GM12865 (cell line): ENCODE measurements at regions not wholly inside any gene's neighbourhood (a gene's known extent, or its start where the extent isn't known, plus 50 kb on each side); places are given as distances from the start of the nearest gene placed in this dataset.

ENCODE experiments used
- DNase-seq: peaks from one replicate; pipeline ENCODE4 v3.0.0; 2010; ENCODE audit warnings: low read depth
- H3K4me3 ChIP-seq: 2 replicates; pipeline ENCODE4 v1.5.1; 2011; ENCODE audit warnings: mild to moderate bottlenecking, low read depth, low read length, control low read depth
- TF ChIP-seq, protein P1 (sequence below): IDR thresholded peaks from 2 replicates; pipeline ENCODE4 v1.5.1; 2011; ENCODE audit warnings: low read length, control low read depth, low read depth, inconsistent platforms; ENCODE audit not compliant: insufficient read depth; ENCODE audit errors: missing control alignments

DNA sequence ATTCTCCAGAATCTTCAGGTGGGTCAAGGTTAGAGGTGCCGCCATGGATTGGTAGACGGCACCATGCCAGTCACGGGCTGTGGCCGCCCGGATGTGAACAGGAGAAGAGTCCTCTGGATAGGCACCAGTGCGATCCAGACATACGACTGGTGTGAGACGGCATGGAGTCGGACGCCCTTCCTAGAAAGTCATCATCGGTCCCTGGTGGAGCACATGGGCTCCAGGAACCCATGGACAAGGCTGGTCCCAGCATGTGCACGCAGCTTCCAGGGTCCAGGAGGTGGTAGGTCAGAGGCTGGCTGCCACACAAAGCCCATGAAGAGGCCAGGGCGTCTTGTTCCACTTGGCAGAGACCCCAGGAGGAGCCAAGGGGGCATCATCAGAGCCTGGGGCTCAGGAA lies 276.1 kb upstream of the LRRC3B start:
- H3K4me3 ChIP-seq, result no peak overlapping the region
- no peak for DNase-seq
- TF ChIP-seq, protein P1, sequence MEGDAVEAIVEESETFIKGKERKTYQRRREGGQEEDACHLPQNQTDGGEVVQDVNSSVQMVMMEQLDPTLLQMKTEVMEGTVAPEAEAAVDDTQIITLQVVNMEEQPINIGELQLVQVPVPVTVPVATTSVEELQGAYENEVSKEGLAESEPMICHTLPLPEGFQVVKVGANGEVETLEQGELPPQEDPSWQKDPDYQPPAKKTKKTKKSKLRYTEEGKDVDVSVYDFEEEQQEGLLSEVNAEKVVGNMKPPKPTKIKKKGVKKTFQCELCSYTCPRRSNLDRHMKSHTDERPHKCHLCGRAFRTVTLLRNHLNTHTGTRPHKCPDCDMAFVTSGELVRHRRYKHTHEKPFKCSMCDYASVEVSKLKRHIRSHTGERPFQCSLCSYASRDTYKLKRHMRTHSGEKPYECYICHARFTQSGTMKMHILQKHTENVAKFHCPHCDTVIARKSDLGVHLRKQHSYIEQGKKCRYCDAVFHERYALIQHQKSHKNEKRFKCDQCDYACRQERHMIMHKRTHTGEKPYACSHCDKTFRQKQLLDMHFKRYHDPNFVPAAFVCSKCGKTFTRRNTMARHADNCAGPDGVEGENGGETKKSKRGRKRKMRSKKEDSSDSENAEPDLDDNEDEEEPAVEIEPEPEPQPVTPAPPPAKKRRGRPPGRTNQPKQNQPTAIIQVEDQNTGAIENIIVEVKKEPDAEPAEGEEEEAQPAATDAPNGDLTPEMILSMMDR, result no peak

DNA sequence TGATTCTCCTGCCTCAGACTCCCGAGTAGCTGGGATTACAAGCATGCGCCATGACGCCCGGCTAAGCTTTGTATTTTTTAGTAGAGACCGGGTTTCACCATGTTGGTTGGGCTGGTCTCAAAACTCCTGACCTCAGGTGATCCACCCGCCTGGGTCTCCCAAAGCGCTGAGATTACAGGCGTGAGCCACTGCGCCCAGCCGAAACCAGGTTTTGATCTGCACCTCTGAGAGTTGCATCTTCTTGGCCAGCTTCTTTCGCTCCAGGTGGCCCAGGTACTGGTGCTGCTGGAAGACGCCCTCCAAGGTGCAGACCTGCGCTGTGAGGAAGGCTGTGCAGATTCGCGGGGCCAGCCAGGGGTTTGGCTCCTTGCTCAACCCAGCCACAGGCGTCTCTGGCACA lies 275.4 kb upstream of the LRRC3B start:
- TF ChIP-seq, protein P1, result no peak
- no peak for DNase-seq
- no peak overlapping the region for H3K4me3 ChIP-seq

DNA sequence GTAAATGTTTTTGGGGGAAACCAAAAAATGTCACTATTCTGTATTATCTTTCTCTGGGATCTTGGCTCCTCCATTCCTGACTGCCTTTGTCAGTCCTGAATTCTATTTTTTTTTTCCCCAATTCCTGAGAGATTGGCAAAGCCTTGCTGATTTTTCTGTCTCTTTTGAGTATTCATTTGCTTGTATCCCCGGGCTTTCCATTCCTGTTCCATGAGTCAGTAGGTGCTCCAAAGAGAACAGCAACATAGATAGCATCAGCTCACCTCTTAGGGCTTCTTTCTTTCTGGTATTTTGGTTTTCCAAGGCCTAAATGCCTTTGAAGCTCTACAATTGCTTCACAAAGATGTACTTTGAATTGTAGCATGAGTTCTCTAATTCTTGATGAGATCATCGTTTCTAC lies 271.7 kb upstream of the LRRC3B start:
- DNase-seq, result no peak
- TF ChIP-seq, protein P1, result no peak

DNA sequence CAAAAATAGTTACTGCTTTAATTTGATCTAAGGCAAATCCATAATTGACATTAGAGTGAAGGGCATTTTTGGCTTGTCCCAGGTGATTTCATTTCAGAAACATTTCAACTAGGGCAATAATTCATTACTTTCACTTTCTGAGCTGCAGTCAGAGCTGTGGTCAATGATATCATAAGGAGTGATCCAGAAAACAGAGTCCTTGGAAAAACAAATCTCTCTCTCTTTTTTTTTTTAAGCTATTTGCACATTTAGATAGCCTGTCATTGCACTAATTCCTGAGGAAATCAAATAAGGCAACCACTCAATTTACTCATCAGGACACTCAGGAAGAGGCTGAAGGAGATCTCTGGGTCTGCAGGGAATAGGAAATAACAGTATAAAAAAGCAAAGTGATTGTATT lies 269.5 kb upstream of the LRRC3B start:
- no peak overlapping the region for H3K4me3 ChIP-seq
- DNase-seq, result no peak
- TF ChIP-seq, protein P1, result no peak

More for the DNA sequence above, 271.7 kb upstream of the LRRC3B start:
- H3K4me3 ChIP-seq, result no peak overlapping the region

DNA sequence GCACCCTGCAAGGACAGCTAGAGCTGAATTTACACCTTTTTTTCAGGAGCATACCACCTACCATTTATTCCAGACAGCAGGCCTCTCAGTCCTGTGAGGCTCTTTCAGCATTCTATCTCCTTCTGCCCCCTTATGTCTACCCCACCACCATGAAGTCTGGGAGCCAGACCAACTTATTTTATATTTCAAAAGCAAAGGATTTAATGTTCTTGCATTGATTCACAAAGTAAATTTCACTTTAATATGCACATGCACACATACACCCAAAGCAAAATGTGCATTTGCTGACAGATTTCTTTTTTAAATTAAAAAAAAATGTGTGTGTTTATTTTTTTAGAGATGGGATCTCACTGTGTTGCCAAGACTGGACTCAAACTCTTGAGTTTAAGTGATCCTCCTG lies 264.2 kb upstream of the LRRC3B start:
- H3K4me3 ChIP-seq, result no peak overlapping the region
- TF ChIP-seq, protein P1, result no peak
- DNase-seq, result no peak

DNA sequence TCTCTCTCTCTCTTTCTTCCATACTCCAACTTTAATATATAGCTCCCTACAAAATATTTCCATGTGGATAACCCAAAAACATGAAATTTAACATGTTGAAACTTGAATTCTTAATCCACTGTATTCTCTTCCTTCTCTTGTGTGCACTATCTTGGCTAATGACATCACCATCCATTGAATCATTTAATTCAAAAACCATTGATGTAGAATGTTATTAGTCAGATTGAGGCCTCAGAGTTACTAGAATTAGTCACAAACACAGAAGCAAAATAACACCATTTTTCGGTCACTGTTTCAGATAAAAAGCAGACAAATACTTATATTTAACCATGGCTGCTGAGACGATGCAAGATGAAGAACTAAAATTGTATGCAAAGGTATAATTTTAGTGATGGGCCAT lies 256.9 kb upstream of the LRRC3B start:
- DNase-seq, result no peak
- no peak overlapping the region for H3K4me3 ChIP-seq
- TF ChIP-seq, protein P1, result no peak

DNA sequence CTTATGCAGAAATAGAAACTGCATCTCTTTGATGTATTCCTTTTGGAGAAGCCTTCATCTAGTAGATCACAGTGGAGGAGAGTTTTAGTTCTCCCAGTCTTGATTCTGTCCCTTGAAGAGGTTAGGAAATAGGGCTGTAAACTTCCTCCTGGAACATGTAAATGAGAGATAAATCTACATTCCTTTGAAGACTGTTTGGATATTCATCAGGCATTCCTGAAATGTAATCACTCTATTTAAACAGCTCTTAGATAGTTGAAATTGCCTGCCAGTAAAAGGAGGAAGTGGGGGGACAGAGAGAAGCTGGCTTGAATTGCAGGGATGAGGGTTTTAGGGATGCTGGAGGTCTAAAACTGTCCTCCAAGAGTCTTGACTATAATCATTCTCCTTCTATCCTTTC lies 254.3 kb upstream of the LRRC3B start:
- DNase-seq, result no peak
- TF ChIP-seq, protein P1, result no peak
- no peak overlapping the region for H3K4me3 ChIP-seq
